Ovary (tissue), 3 donors: ENCODE measurements at regions not wholly inside any gene's neighbourhood (a gene's known extent, or its start where the extent isn't known, plus 50 kb on each side); places are given as distances from the start of the nearest gene placed in this dataset.

Experiments used
- CTCF ChIP-seq, 3 donors: fragments of 450-650 bp in 2 of 3; fragments of 200-600 bp in 1 of 3; IDR thresholded peaks; one replicate each; pipeline versions ENCODE4 v1.5.1 to v1.8.0; 2016 to 2022; ENCODE audit warnings: antibody characterized with exemption in 3 of 3, mild to moderate bottlenecking in 1 of 3
- EP300 ChIP-seq: sonication (generic); formaldehyde crosslinking; IDR thresholded peaks from one replicate; pipeline ENCODE4 v1.6.1; 2017; ENCODE audit warnings: antibody characterized with exemption
- POLR2A ChIP-seq: fragments of 450-650 bp; IDR thresholded peaks from one replicate; pipeline ENCODE4 v1.6.1; 2017; ENCODE audit warnings: antibody characterized with exemption, mild to moderate bottlenecking, moderate library complexity
- donor health status: DM: no; HTN: no; CAD: no.

GRCh38 chr9:84403288-84403687, 62.7 kb upstream of the SLC28A3 start:
- TF ChIP-seq CTCF (IDR thresholded peaks at IDR 0.05), result no peak
- TF ChIP-seq POLR2A, result no peak
- no peak for TF ChIP-seq EP300
